CD14-positive monocyte (primary cell): ENCODE measurements at regions not wholly inside any gene's neighbourhood (a gene's known extent, or its start where the extent isn't known, plus 50 kb on each side); places are given as distances from the start of the nearest gene placed in this dataset.

ENCODE experiments used
- DNase-seq, 3 donors: peaks; one replicate each; pipeline ENCODE4 v3.0.0-alpha.2; 2011 to 2022
- H2AFZ ChIP-seq: 2 replicates; pipeline ENCODE4 v1.6.0; 2012; ENCODE audit warnings: mild to moderate bottlenecking, low read depth, low read length, inconsistent platforms; ENCODE audit not compliant: insufficient read depth, poor library complexity, severe bottlenecking
- H3K27ac ChIP-seq, 2 donors: 1 replicate in 1 of 2; 2 replicates in 1 of 2; pipeline ENCODE4 v1.5.1; 2012 to 2013; ENCODE audit warnings: low read length in 2 of 2, control low read depth in 1 of 2, inconsistent platforms in 1 of 2, low read depth in 1 of 2, mild to moderate bottlenecking in 1 of 2
- H3K27me3 ChIP-seq, 2 donors: one replicate each; pipeline versions ENCODE4 v1.6.0 to v1.6.1; 2011 to 2013; ENCODE audit warnings: low read length in 2 of 2; ENCODE audit not compliant: control insufficient read depth in 2 of 2, insufficient read depth in 2 of 2
- H3K36me3 ChIP-seq, 2 donors: replicated peaks in 1 of 2; 1 replicate in 1 of 2; 2 replicates in 1 of 2; pipeline versions ENCODE4 v1.5.1 to v1.6.1; 2012 to 2013; ENCODE audit warnings: low read length in 2 of 2, control low read depth in 1 of 2, inconsistent platforms in 1 of 2, mild to moderate bottlenecking in 1 of 2; ENCODE audit not compliant: insufficient read depth in 2 of 2, control insufficient read depth in 1 of 2
- H3K4me1 ChIP-seq, 2 donors: 1 replicate in 1 of 2; 2 replicates in 1 of 2; pipeline versions ENCODE4 v1.5.1 to v1.6.1; 2012 to 2013; ENCODE audit warnings: low read length in 2 of 2, control low read depth in 1 of 2, inconsistent platforms in 1 of 2, mild to moderate bottlenecking in 1 of 2, moderate library complexity in 1 of 2; ENCODE audit not compliant: insufficient read depth in 2 of 2, control insufficient read depth in 1 of 2
- H3K4me2 ChIP-seq: replicated peaks from 2 replicates; pipeline ENCODE3; 2012; ENCODE audit warnings: low read length, moderate library complexity, mild to moderate bottlenecking; ENCODE audit not compliant: poor library complexity, severe bottlenecking; ENCODE audit errors: extremely low read depth
- H3K4me3 ChIP-seq, 3 experiments: fragments of 200-600 bp in 1 of 3; sonication (generic) in 1 of 3; replicated peaks in 1 of 3; 1 replicate in 2 of 3; 2 replicates in 1 of 3; pipeline ENCODE4 v1.5.1; 2011 to 2013; ENCODE audit warnings: low read length in 3 of 3, mild to moderate bottlenecking in 3 of 3, control low read depth in 2 of 3, low read depth in 2 of 3, inconsistent platforms in 1 of 3, moderate library complexity in 1 of 3
- H3K79me2 ChIP-seq: 2 replicates; pipeline ENCODE4 v1.6.0; 2012; ENCODE audit warnings: mild to moderate bottlenecking, control low read depth, inconsistent platforms, low read length, moderate library complexity; ENCODE audit not compliant: insufficient read depth
- H3K9ac ChIP-seq: 2 replicates; pipeline ENCODE4 v1.6.0; 2017; ENCODE audit warnings: low read length, mild to moderate bottlenecking; ENCODE audit not compliant: insufficient read depth, poor library complexity, severe bottlenecking
- H3K9me3 ChIP-seq, 2 donors: replicated peaks in 1 of 2; 1 replicate in 1 of 2; 2 replicates in 1 of 2; pipeline versions ENCODE4 v1.5.1 to v1.6.1; 2012 to 2013; ENCODE audit warnings: low read length in 2 of 2, control low read depth in 1 of 2; ENCODE audit not compliant: control insufficient read depth in 1 of 2, insufficient read depth in 1 of 2
- H4K20me1 ChIP-seq: 2 replicates; pipeline ENCODE4 v1.6.0; 2012; ENCODE audit warnings: mild to moderate bottlenecking, low read length, control low read depth, moderate library complexity; ENCODE audit not compliant: insufficient read depth
- H3K27ac Mint-ChIP-seq, 7 donors: one replicate each; pipeline ENCODE4 v1.8.0; 2020; ENCODE audit warnings: mild to moderate bottlenecking in 7 of 7, mixed read lengths in 7 of 7, moderate library complexity in 6 of 7, inconsistent platforms in 2 of 7
- H3K27me3 Mint-ChIP-seq, 3 donors: one replicate each; pipeline ENCODE4 v1.8.0; 2021 to 2022; ENCODE audit warnings: low read depth in 3 of 3, mild to moderate bottlenecking in 3 of 3, mixed read lengths in 3 of 3, moderate library complexity in 3 of 3, inconsistent platforms in 1 of 3
- H3K36me3 Mint-ChIP-seq, 2 donors: one replicate each; pipeline ENCODE4 v1.8.0; 2020; ENCODE audit warnings: mixed read lengths in 2 of 2, inconsistent platforms in 1 of 2, mild to moderate bottlenecking in 1 of 2
- H3K4me1 Mint-ChIP-seq: one replicate; pipeline ENCODE4 v1.8.0; 2020; ENCODE audit warnings: mild to moderate bottlenecking, mixed read lengths
- H3K4me3 Mint-ChIP-seq, 2 donors: one replicate each; pipeline ENCODE4 v1.8.0; 2020; ENCODE audit warnings: mild to moderate bottlenecking in 2 of 2, mixed read lengths in 2 of 2, moderate library complexity in 1 of 2
- H3K9me3 Mint-ChIP-seq, 7 donors: one replicate each; pipeline ENCODE4 v1.8.0; 2020 to 2022; ENCODE audit warnings: mixed read lengths in 7 of 7, mild to moderate bottlenecking in 6 of 7, moderate library complexity in 6 of 7, inconsistent platforms in 2 of 7
- WGBS: methylation state at CpG from one replicate; pipeline ENCODE4 v1.1.5; 2013; ENCODE audit warnings: missing lambda C conversion rate; ENCODE audit not compliant: insufficient coverage; 5-methylcytosine and 5-hydroxymethylcytosine counted together
- intact Hi-C, 2 donors: fragments of 100-400 bp; cut with micrococcal nuclease; formaldehyde crosslinking; loops; one replicate each; pipeline versions ENCODE4 v1.15.0 to v1.15.1; 2023
- TF ChIP-seq, protein P1 (sequence below): fragments of 200-600 bp; IDR thresholded peaks from one replicate; pipeline ENCODE4 v1.8.0; 2022; ENCODE audit warnings: antibody characterized with exemption, mild to moderate bottlenecking

DNA sequence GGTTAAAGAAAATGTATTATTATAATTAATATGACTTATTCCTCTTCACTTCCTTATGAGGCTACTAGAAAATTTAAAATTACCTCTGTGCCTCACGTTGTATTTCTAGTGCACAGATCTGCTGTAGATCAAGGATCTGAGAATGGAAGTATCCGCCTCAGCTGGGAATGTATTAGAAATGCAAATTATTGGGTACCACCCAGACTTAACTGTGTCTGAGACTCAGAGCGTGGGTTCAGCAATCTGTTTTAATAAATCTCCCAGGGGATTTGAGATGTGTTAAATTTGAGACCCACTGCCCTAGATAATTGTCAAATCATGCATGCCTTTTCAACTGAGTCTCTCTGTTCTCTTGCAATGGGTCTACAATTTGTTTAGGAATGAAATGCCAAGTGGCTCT, 658.0 kb upstream of the NOX3 start:
- Mint-ChIP-seq H3K36me3 (no peaks in the 10 kb centered on the region), H3K4me1 (no peaks in the 10 kb centered on the region), H3K27me3 (no peaks in the 10 kb centered on the region), H3K27ac (no peak overlapping the region), H3K4me3 (no peak overlapping the region), H3K9me3 (peaks cover 0 to 8% (median 4%) of the 10 kb centered on the region in 7 donors)
- WGBS: 88% methylated on average over 1 of the region's 3 CpGs
- TF ChIP-seq, protein P1, sequence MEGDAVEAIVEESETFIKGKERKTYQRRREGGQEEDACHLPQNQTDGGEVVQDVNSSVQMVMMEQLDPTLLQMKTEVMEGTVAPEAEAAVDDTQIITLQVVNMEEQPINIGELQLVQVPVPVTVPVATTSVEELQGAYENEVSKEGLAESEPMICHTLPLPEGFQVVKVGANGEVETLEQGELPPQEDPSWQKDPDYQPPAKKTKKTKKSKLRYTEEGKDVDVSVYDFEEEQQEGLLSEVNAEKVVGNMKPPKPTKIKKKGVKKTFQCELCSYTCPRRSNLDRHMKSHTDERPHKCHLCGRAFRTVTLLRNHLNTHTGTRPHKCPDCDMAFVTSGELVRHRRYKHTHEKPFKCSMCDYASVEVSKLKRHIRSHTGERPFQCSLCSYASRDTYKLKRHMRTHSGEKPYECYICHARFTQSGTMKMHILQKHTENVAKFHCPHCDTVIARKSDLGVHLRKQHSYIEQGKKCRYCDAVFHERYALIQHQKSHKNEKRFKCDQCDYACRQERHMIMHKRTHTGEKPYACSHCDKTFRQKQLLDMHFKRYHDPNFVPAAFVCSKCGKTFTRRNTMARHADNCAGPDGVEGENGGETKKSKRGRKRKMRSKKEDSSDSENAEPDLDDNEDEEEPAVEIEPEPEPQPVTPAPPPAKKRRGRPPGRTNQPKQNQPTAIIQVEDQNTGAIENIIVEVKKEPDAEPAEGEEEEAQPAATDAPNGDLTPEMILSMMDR: no peak
- Histone ChIP-seq H4K20me1 (no peaks in the 10 kb centered on the region), H3K4me1 (no peaks in the 10 kb centered on the region), H3K4me2 (no peak overlapping the region), H3K9ac (no peak overlapping the region), H3K9me3 (peaks cover 0 to 5% of the 10 kb centered on the region in 2 donors), H2AFZ (no peak overlapping the region), H3K36me3 (no peaks in the 10 kb centered on the region), H3K4me3 (no peak overlapping the region), H3K27me3 (no peaks in the 10 kb centered on the region), H3K79me2 (no peaks in the 10 kb centered on the region), H3K27ac (no peak overlapping the region)
- intact Hi-C loops: no loop called here
- no peak for DNase-seq

DNA sequence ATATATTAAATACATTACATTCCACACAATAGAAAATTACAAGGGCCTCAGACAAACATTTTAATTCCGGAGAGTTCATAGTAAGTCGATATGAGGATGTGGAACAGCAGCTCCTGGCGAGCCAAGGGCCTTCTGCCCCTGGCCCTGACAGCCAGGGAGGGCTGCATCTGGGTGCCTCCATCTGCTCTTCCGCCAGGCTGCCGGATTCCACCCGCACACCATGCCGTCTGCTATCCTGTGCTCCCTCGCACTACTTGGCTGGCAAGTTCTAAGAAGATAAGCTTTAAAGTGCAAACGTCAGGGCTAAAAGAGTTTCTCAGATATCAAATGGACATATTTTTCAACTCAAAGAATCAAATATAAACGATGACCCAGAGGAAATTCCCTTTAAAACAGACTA, 656.3 kb upstream of the NOX3 start:
- H2AFZ ChIP-seq: no peak overlapping the region
- no peak overlapping the region for H3K4me2 ChIP-seq
- no peak overlapping the region for H3K4me3 ChIP-seq
- H3K9me3 Mint-ChIP-seq: peaks cover 0 to 6% (median 3%) of the 10 kb centered on the region in 7 donors
- no peaks in the 10 kb centered on the region for H3K27me3 Mint-ChIP-seq
- H3K79me2 ChIP-seq: no peaks in the 10 kb centered on the region
- H3K36me3 ChIP-seq: no peaks in the 10 kb centered on the region
- no peaks in the 10 kb centered on the region for H4K20me1 ChIP-seq
- H3K4me3 Mint-ChIP-seq: no peak overlapping the region
- WGBS: 96% methylated on average over 9 of the region's 10 CpGs
- DNase-seq: no peak
- no peaks in the 10 kb centered on the region for H3K36me3 Mint-ChIP-seq
- H3K27ac Mint-ChIP-seq: no peak overlapping the region
- TF ChIP-seq, protein P1: no peak
- no peaks in the 10 kb centered on the region for H3K4me1 ChIP-seq
- H3K27me3 ChIP-seq: no peaks in the 10 kb centered on the region
- H3K9ac ChIP-seq: no peak overlapping the region
- no peaks in the 10 kb centered on the region for H3K4me1 Mint-ChIP-seq
- H3K9me3 ChIP-seq: peaks cover 0 to 5% of the 10 kb centered on the region in 2 donors
- intact Hi-C loops: no loop called here
- H3K27ac ChIP-seq: no peak overlapping the region
